ENCODE measurements at regions not wholly inside any gene's neighbourhood (a gene's known extent, or its start where the extent isn't known, plus 50 kb on each side); places are given as distances from the start of the nearest gene placed in this dataset.

DNA sequence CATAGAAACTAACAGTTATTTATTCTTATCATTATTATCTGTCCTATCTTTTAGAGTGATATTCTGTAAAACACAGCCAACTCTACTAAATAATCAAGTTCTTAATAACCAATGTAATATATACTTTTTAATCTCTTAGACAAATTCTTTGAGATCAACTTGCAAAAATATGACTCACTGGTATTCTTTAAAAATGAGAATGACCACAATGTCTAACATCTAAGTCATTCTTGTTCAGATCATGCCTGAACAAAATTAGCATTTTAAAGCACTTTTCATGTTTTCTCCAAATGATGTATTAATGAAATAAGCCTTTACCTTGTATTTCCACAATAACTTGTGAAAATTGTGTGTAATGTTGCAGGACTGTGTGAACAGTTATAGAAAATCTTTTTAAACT is 356.9 kb upstream of the RGMB start:
- TF ChIP-seq, protein P1, sequence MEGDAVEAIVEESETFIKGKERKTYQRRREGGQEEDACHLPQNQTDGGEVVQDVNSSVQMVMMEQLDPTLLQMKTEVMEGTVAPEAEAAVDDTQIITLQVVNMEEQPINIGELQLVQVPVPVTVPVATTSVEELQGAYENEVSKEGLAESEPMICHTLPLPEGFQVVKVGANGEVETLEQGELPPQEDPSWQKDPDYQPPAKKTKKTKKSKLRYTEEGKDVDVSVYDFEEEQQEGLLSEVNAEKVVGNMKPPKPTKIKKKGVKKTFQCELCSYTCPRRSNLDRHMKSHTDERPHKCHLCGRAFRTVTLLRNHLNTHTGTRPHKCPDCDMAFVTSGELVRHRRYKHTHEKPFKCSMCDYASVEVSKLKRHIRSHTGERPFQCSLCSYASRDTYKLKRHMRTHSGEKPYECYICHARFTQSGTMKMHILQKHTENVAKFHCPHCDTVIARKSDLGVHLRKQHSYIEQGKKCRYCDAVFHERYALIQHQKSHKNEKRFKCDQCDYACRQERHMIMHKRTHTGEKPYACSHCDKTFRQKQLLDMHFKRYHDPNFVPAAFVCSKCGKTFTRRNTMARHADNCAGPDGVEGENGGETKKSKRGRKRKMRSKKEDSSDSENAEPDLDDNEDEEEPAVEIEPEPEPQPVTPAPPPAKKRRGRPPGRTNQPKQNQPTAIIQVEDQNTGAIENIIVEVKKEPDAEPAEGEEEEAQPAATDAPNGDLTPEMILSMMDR (IDR thresholded peaks at IDR 0.05; ENCODE audit: insufficient read depth, low read length): no peak
- TF ChIP-seq, protein P2, sequence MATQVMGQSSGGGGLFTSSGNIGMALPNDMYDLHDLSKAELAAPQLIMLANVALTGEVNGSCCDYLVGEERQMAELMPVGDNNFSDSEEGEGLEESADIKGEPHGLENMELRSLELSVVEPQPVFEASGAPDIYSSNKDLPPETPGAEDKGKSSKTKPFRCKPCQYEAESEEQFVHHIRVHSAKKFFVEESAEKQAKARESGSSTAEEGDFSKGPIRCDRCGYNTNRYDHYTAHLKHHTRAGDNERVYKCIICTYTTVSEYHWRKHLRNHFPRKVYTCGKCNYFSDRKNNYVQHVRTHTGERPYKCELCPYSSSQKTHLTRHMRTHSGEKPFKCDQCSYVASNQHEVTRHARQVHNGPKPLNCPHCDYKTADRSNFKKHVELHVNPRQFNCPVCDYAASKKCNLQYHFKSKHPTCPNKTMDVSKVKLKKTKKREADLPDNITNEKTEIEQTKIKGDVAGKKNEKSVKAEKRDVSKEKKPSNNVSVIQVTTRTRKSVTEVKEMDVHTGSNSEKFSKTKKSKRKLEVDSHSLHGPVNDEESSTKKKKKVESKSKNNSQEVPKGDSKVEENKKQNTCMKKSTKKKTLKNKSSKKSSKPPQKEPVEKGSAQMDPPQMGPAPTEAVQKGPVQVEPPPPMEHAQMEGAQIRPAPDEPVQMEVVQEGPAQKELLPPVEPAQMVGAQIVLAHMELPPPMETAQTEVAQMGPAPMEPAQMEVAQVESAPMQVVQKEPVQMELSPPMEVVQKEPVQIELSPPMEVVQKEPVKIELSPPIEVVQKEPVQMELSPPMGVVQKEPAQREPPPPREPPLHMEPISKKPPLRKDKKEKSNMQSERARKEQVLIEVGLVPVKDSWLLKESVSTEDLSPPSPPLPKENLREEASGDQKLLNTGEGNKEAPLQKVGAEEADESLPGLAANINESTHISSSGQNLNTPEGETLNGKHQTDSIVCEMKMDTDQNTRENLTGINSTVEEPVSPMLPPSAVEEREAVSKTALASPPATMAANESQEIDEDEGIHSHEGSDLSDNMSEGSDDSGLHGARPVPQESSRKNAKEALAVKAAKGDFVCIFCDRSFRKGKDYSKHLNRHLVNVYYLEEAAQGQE (IDR thresholded peaks at IDR 0.05; ENCODE audit: insufficient replicate concordance, low read depth): no peak
